Peyer's patch (tissue), 4 donors: ENCODE measurements at regions not wholly inside any gene's neighbourhood (a gene's known extent, or its start where the extent isn't known, plus 50 kb on each side); places are given as distances from the start of the nearest gene placed in this dataset.

Experiments used
- CTCF ChIP-seq, 6 experiments: fragments of 450-650 bp in 4 of 6; fragments of 200-600 bp in 2 of 6; sonication (generic) in 1 of 6; IDR thresholded peaks; one replicate each; pipeline ENCODE4 v1.5.1; 2017 to 2019; ENCODE audit warnings: antibody characterized with exemption in 6 of 6, mild to moderate bottlenecking in 3 of 6, moderate library complexity in 1 of 6
- POLR2A ChIP-seq, 2 donors: fragments of 450-650 bp; IDR thresholded peaks; one replicate each; pipeline ENCODE4 v1.5.1; 2017; ENCODE audit warnings: antibody characterized with exemption in 2 of 2, mild to moderate bottlenecking in 2 of 2, moderate library complexity in 2 of 2

DNA sequence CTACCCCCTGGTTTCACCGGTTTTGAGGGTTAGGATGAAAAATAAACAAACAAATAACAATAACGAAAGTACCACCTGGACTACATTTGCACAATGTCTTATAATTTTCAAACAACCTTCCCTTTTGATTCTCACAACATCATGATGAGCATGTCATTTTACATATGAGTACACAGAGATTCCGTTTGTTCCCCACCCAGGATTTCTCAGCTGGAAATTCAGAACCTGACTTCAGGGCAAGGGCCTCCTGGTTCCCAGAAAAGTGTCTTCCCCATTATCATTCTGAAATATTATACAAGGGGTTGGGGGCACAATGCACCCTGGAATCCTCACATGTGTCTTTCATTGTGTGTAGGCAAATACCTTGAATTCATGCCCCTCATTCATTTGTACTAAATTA, 135.8 kb upstream of the NOCT start:
- no peak for TF ChIP-seq CTCF (IDR thresholded peaks at IDR 0.05)
- TF ChIP-seq POLR2A (IDR thresholded peaks at IDR 0.05) = no peak
